ENCODE measurements at regions not wholly inside any gene's neighbourhood (a gene's known extent, or its start where the extent isn't known, plus 50 kb on each side); places are given as distances from the start of the nearest gene placed in this dataset.

GRCh38 chr10:94076325-94076841 is 82.7 kb downstream of the PLCE1 start:
- H3K9me3 Mint-ChIP-seq (ENCODE audit: unreplicated experiment), result peaks cover under 1% of the 10 kb centered on the region
- H3K36me3 Mint-ChIP-seq (ENCODE audit: unreplicated experiment), result peaks cover 11% of the 10 kb centered on the region
- H3K4me1 Mint-ChIP-seq (ENCODE audit: unreplicated experiment), result peaks cover 27% of the 10 kb centered on the region
- no peaks in the 10 kb centered on the region for H3K27me3 Mint-ChIP-seq (ENCODE audit: unreplicated experiment)
- TF ChIP-seq CTCF (IDR thresholded peaks at IDR 0.05), result peak; percentile 81
- no peak overlapping the region for H3K4me3 Mint-ChIP-seq (ENCODE audit: unreplicated experiment)
- no peak for DNase-seq (ENCODE audit: extremely low spot score, unreplicated experiment)
- peak overlapping the region; percentile 54 for H3K27ac Mint-ChIP-seq (ENCODE audit: unreplicated experiment)

- Mint-ChIP-seq H3K27ac (ENCODE audit: unreplicated experiment) (no peak overlapping the region), H3K4me1 (ENCODE audit: unreplicated experiment) (peaks cover 27% of the 10 kb centered on the region), H3K4me3 (ENCODE audit: unreplicated experiment) (no peak overlapping the region), H3K27me3 (ENCODE audit: unreplicated experiment) (no peaks in the 10 kb centered on the region), H3K36me3 (ENCODE audit: unreplicated experiment) (peaks cover 17% of the 10 kb centered on the region), H3K9me3 (ENCODE audit: unreplicated experiment) (peaks cover 7% of the 10 kb centered on the region)
- DNase-seq (ENCODE audit: extremely low spot score, unreplicated experiment), result no peak
- no peak for TF ChIP-seq CTCF (IDR thresholded peaks at IDR 0.05)
Measured at GRCh38 chr10:94077042-94077441, 83.3 kb downstream of the PLCE1 start.

DNA sequence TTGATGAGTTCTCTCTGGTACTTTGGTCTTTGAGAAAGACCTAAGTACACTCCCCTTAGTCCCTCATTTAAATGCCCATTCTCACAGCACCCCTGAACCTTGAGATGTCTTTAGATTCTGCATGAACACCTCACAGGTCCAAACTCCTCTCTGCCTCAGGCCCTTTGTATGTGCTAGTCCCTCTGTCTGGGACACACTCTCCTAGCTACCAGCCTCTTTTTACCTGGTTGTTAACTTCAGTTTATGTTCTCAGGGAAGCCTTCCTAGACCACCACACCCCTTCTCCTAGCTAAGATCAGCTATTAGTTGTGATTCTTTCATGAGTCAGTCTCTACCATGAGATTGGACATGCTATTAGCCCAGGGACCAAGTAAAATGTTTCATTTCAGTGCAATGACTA is 86.4 kb downstream of the PLCE1 start:
- no peak for TF ChIP-seq CTCF (IDR thresholded peaks at IDR 0.05)
- H3K9me3 Mint-ChIP-seq (ENCODE audit: unreplicated experiment), result peaks cover 7% of the 10 kb centered on the region
- no peak overlapping the region for H3K27ac Mint-ChIP-seq (ENCODE audit: unreplicated experiment)
- peaks cover 15% of the 10 kb centered on the region for H3K36me3 Mint-ChIP-seq (ENCODE audit: unreplicated experiment)
- H3K27me3 Mint-ChIP-seq (ENCODE audit: unreplicated experiment), result no peaks in the 10 kb centered on the region
- DNase-seq (ENCODE audit: extremely low spot score, unreplicated experiment), result no peak
- H3K4me3 Mint-ChIP-seq (ENCODE audit: unreplicated experiment), result no peak overlapping the region
- peaks cover 32% of the 10 kb centered on the region for H3K4me1 Mint-ChIP-seq (ENCODE audit: unreplicated experiment)

- H3K27ac Mint-ChIP-seq (ENCODE audit: unreplicated experiment), result no peak overlapping the region
- DNase-seq (ENCODE audit: extremely low spot score, unreplicated experiment), result no peak
- peaks cover 16% of the 10 kb centered on the region for H3K4me1 Mint-ChIP-seq (ENCODE audit: unreplicated experiment)
- H3K9me3 Mint-ChIP-seq (ENCODE audit: unreplicated experiment), result peaks cover 7% of the 10 kb centered on the region
- peaks cover 15% of the 10 kb centered on the region for H3K36me3 Mint-ChIP-seq (ENCODE audit: unreplicated experiment)
- no peak overlapping the region for H3K4me3 Mint-ChIP-seq (ENCODE audit: unreplicated experiment)
- no peaks in the 10 kb centered on the region for H3K27me3 Mint-ChIP-seq (ENCODE audit: unreplicated experiment)
- TF ChIP-seq CTCF (IDR thresholded peaks at IDR 0.05), result no peak
Measured at GRCh38 chr10:94083662-94084265, 90.0 kb downstream of the PLCE1 start.

GRCh38 chr10:94084344-94084743 is 90.6 kb downstream of the PLCE1 start:
- H3K4me1 Mint-ChIP-seq (ENCODE audit: unreplicated experiment), result peaks cover 22% of the 10 kb centered on the region
- no peak for DNase-seq (ENCODE audit: extremely low spot score, unreplicated experiment)
- peaks cover 15% of the 10 kb centered on the region for H3K36me3 Mint-ChIP-seq (ENCODE audit: unreplicated experiment)
- H3K9me3 Mint-ChIP-seq (ENCODE audit: unreplicated experiment), result peaks cover 7% of the 10 kb centered on the region
- H3K27me3 Mint-ChIP-seq (ENCODE audit: unreplicated experiment), result no peaks in the 10 kb centered on the region
- no peak overlapping the region for H3K4me3 Mint-ChIP-seq (ENCODE audit: unreplicated experiment)
- no peak for TF ChIP-seq CTCF (IDR thresholded peaks at IDR 0.05)
- H3K27ac Mint-ChIP-seq (ENCODE audit: unreplicated experiment), result no peak overlapping the region
